WERI-Rb-1 (cell line): ENCODE measurements at regions not wholly inside any gene's neighbourhood (a gene's known extent, or its start where the extent isn't known, plus 50 kb on each side); places are given as distances from the start of the nearest gene placed in this dataset.

ENCODE experiments used
- DNase-seq: peaks from one replicate; pipeline ENCODE4 v3.0.0-alpha.2; 2020
- H3K27ac ChIP-seq: fragments of 250-450 bp; sonication (Bioruptor Pico); 2 replicates; pipeline ENCODE4 v1.5.1; 2020; ENCODE audit warnings: mild to moderate bottlenecking, moderate library complexity
- H3K27me3 ChIP-seq: fragments of 250-450 bp; sonication (Bioruptor Pico); 2 replicates; pipeline ENCODE4 v1.5.1; 2021; ENCODE audit warnings: mild to moderate bottlenecking, low read depth, moderate library complexity; ENCODE audit not compliant: insufficient read depth, severe bottlenecking
- H3K36me3 ChIP-seq: fragments of 250-450 bp; sonication (Bioruptor Pico); 2 replicates; pipeline ENCODE4 v1.5.1; 2020; ENCODE audit warnings: mild to moderate bottlenecking, moderate library complexity
- H3K4me3 ChIP-seq: 2 replicates; pipeline ENCODE4 v1.5.1; 2011; ENCODE audit warnings: low read depth, mild to moderate bottlenecking, control low read depth, low read length
- H3K9me3 ChIP-seq: fragments of 250-450 bp; sonication (Bioruptor Pico); 2 replicates; pipeline ENCODE4 v1.5.1; 2021; ENCODE audit warnings: mild to moderate bottlenecking, moderate library complexity; ENCODE audit not compliant: severe bottlenecking
- CTCF ChIP-seq: IDR thresholded peaks from 2 replicates; pipeline ENCODE4 v1.5.1; 2011; ENCODE audit warnings: low read depth, mild to moderate bottlenecking, control low read depth, inconsistent platforms, low read length

- H3K27ac ChIP-seq: no peak overlapping the region
- H3K9me3 ChIP-seq: no peaks in the 10 kb centered on the region
- H3K36me3 ChIP-seq: no peaks in the 10 kb centered on the region
- H3K27me3 ChIP-seq: no peaks in the 10 kb centered on the region
- no peak for DNase-seq
- TF ChIP-seq CTCF: no peak
- H3K4me3 ChIP-seq: no peak overlapping the region
These were observed 180.5 kb upstream of the HMGA2 start for GRCh38 chr12:65643595-65644386.

DNA sequence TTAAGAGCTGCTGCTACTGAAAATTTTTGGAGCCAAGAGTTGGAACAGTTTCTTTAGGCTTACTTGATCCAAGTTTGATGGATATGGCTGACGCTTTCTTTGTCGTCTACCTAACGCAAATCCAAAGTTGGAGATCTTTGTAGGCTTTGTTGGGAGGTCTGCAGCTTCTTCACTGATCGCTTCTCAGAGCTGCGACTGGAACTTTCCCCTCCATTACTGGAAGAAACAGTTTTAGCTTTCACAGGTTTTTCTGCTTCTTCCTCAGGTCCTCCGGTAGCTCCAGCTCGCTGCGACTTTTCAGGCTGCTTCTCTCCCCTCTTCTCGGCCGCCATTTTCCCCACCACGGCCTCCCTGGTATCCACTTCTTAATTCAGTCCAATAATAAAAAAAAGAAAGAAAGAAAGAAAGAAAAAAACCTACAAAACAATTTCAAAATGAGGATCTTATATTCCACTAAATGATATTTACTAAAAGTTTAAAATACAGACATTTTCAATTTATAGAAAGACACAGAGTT lies 178.1 kb upstream of the HMGA2 start:
- no peak overlapping the region for H3K27ac ChIP-seq
- no peaks in the 10 kb centered on the region for H3K9me3 ChIP-seq
- no peaks in the 10 kb centered on the region for H3K27me3 ChIP-seq
- DNase-seq: no peak
- TF ChIP-seq CTCF: no peak
- H3K36me3 ChIP-seq: no peaks in the 10 kb centered on the region
- no peak overlapping the region for H3K4me3 ChIP-seq

DNA sequence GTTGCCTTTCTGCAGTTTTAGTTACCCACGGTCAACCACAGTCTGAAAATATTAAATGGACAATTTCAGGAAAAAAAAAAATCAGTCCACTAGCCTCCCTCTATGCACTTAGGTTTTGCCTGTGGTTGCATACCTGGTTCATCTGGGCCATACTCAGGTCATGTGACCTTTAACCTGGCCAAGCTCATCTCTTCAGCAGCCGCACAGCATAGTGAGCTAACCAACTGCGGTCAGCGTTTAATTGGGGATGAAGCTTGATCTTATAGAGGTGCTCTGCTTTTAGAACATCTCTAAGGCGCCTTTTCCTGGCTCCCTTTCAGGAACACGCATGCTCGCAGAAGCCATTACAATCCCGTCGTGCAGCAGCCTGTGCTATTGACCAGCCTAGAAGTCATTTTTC lies 177.2 kb upstream of the HMGA2 start:
- Histone ChIP-seq H3K27me3 (no peaks in the 10 kb centered on the region), H3K27ac (no peak overlapping the region), H3K4me3 (no peak overlapping the region), H3K9me3 (no peaks in the 10 kb centered on the region), H3K36me3 (no peaks in the 10 kb centered on the region)
- no peak for DNase-seq
- TF ChIP-seq CTCF: no peak

DNA sequence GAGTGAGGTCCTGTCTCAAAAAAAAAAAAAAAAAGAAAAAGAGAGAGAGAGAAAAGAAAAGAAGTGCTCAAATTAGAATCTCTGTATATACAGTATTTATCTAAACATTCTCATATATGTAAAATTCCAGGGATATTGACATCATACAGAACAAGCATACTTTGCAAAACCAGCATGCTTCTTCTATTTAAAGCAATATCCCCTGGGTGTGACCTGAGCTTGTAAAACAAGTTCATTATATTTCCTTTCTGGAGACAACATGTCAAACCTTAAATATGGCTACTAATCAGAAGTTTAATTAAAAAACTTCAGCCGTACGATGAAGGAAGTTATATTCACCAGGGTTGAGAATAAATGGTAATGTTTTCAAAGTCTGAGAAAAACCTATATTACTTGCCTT lies 175.8 kb upstream of the HMGA2 start:
- no peak for DNase-seq
- H3K27ac ChIP-seq: no peak overlapping the region
- H3K27me3 ChIP-seq: no peaks in the 10 kb centered on the region
- no peak for TF ChIP-seq CTCF
- no peaks in the 10 kb centered on the region for H3K9me3 ChIP-seq
- no peaks in the 10 kb centered on the region for H3K36me3 ChIP-seq
- H3K4me3 ChIP-seq: no peak overlapping the region

- no peak for DNase-seq
- TF ChIP-seq CTCF: no peak
- Histone ChIP-seq H3K27ac (no peak overlapping the region), H3K36me3 (no peaks in the 10 kb centered on the region), H3K9me3 (no peaks in the 10 kb centered on the region), H3K27me3 (no peaks in the 10 kb centered on the region), H3K4me3 (no peak overlapping the region)
These were observed 175.2 kb upstream of the HMGA2 start for GRCh38 chr12:65649126-65649525.

GRCh38 chr12:65651060-65651459 lies 173.2 kb upstream of the HMGA2 start:
- no peak overlapping the region for H3K4me3 ChIP-seq
- no peaks in the 10 kb centered on the region for H3K27me3 ChIP-seq
- no peak for DNase-seq
- no peak overlapping the region for H3K27ac ChIP-seq
- no peaks in the 10 kb centered on the region for H3K9me3 ChIP-seq
- H3K36me3 ChIP-seq: no peaks in the 10 kb centered on the region
- no peak for TF ChIP-seq CTCF
